ENCODE measurements at regions not wholly inside any gene's neighbourhood (a gene's known extent, or its start where the extent isn't known, plus 50 kb on each side); places are given as distances from the start of the nearest gene placed in this dataset.

- Histone ChIP-seq H3K9me3 (no peaks in the 10 kb centered on the region), H3K79me2 (ENCODE audit: insufficient read depth) (no peaks in the 10 kb centered on the region), H3K4me1 (ENCODE audit: control insufficient read depth in 1 of 2, insufficient read depth in 2 of 2, low read depth in 1 of 2, low read length in 1 of 2) (no peaks in the 10 kb centered on the region), H3K9me2 (no peaks in the 10 kb centered on the region), H3K9ac (no peak overlapping the region), H3K36me3 (replicated peaks in 1 of 2; ENCODE audit: control insufficient read depth in 1 of 2, insufficient read depth in 2 of 2, low read length in 1 of 2) (no peaks in the 10 kb centered on the region), H3K4me2 (no peak overlapping the region), H3K27me3 (ENCODE audit: insufficient read depth) (no peaks in the 10 kb centered on the region), H2AFZ (ENCODE audit: low read depth) (no peak overlapping the region), H3F3A (replicated peaks; ENCODE audit: insufficient read depth) (no peaks in the 10 kb centered on the region), H3K27ac (ENCODE audit: low read depth in 2 of 2, low read length in 1 of 2) (no peak overlapping the region), H3K4me3 (ENCODE audit: low read depth in 2 of 2, low read length in 1 of 2) (no peak overlapping the region), H4K20me1 (ENCODE audit: insufficient read depth) (no peaks in the 10 kb centered on the region)
- no peak for TF ChIP-seq CHD2 (IDR thresholded peaks at IDR 0.05; ENCODE audit: low read length, partially characterized antibody)
- TF ChIP-seq PBX3 (IDR thresholded peaks at IDR 0.05): no peak
- TF ChIP-seq SMC3 (IDR thresholded peaks at IDR 0.05; ENCODE audit: low read depth, low read length): no peak
- no peak for TF ChIP-seq NRF1 (IDR thresholded peaks at IDR 0.05; ENCODE audit: low read depth, low read length)
- TF ChIP-seq RCOR1 (IDR thresholded peaks at IDR 0.05; ENCODE audit: low read length): no peak
- CTCF ChIA-PET: no interaction called here
- WGBS (ENCODE audit: low lambda C conversion rate): 11% methylated on average over 4 of the region's 4 CpGs
- POLR2A ChIA-PET: no interaction called here
- DNase-seq: no peak
These were observed 231.6 kb downstream of the NRIP1 start for GRCh38 chr21:14833241-14833640.

- no peak for DNase-seq
- H3K4me2 ChIP-seq: no peak overlapping the region
- H3K4me1 ChIP-seq (ENCODE audit: control insufficient read depth in 1 of 2, insufficient read depth in 2 of 2, low read depth in 1 of 2, low read length in 1 of 2): no peaks in the 10 kb centered on the region
- no peaks in the 10 kb centered on the region for H3K36me3 ChIP-seq (replicated peaks in 1 of 2; ENCODE audit: control insufficient read depth in 1 of 2, insufficient read depth in 2 of 2, low read length in 1 of 2)
- no peaks in the 10 kb centered on the region for H3F3A ChIP-seq (replicated peaks; ENCODE audit: insufficient read depth)
- CTCF ChIA-PET: no interaction called here
- H4K20me1 ChIP-seq (ENCODE audit: insufficient read depth): no peaks in the 10 kb centered on the region
- H2AFZ ChIP-seq (ENCODE audit: low read depth): no peak overlapping the region
- H3K27ac ChIP-seq (ENCODE audit: low read depth in 2 of 2, low read length in 1 of 2): no peak overlapping the region
- TF ChIP-seq MAX (IDR thresholded peaks at IDR 0.05; ENCODE audit: low read depth): no peak
- TF ChIP-seq FOXJ3 (CRISPR knock-in tag; IDR thresholded peaks at IDR 0.05): no peak
- TF ChIP-seq ZBTB33 (IDR thresholded peaks at IDR 0.05; ENCODE audit: borderline replicate concordance, low read depth): no peak
- TF ChIP-seq RFX5 (IDR thresholded peaks at IDR 0.05; ENCODE audit: low read length): no peak
- no peak for TF ChIP-seq REST (IDR thresholded peaks at IDR 0.05; ENCODE audit: low read depth, low read length)
- no peak for TF ChIP-seq RCOR1 (IDR thresholded peaks at IDR 0.05; ENCODE audit: low read length)
- TF ChIP-seq POLR2AphosphoS5 (IDR thresholded peaks at IDR 0.05; ENCODE audit: low read depth, low read length): no peak
- no peak for TF ChIP-seq TEAD4 (IDR thresholded peaks at IDR 0.05; ENCODE audit: borderline replicate concordance, insufficient read depth)
- no peak for TF ChIP-seq USF1 (IDR thresholded peaks at IDR 0.05; ENCODE audit: borderline replicate concordance, low read depth)
- TF ChIP-seq SMC3 (IDR thresholded peaks at IDR 0.05; ENCODE audit: low read depth, low read length): no peak
- no peak for TF ChIP-seq CTCF (IDR thresholded peaks at IDR 0.05)
- TF ChIP-seq RAD21 (IDR thresholded peaks at IDR 0.05; ENCODE audit: low read length): no peak
- H3K4me3 ChIP-seq (ENCODE audit: low read depth in 2 of 2, low read length in 1 of 2): no peak overlapping the region
- no peak overlapping the region for H3K9ac ChIP-seq
- WGBS (ENCODE audit: low lambda C conversion rate): 6% methylated on average over 3 of the region's 3 CpGs
- no peaks in the 10 kb centered on the region for H3K27me3 ChIP-seq (ENCODE audit: insufficient read depth)
- POLR2A ChIA-PET: no interaction called here
- no peaks in the 10 kb centered on the region for H3K9me2 ChIP-seq
- no peaks in the 10 kb centered on the region for H3K79me2 ChIP-seq (ENCODE audit: insufficient read depth)
- no peaks in the 10 kb centered on the region for H3K9me3 ChIP-seq
These were observed 234.5 kb downstream of the NRIP1 start for GRCh38 chr21:14830307-14830706.

Measured in SK-N-SH (cell line).